ENCODE measurements at regions not wholly inside any gene's neighbourhood (a gene's known extent, or its start where the extent isn't known, plus 50 kb on each side); places are given as distances from the start of the nearest gene placed in this dataset.
"Not testable (repeated sequence)": the region's sequence is repeated elsewhere in the genome, so short reads cannot be mapped to it uniquely, and the experiment has no call there.

GRCh38 chr7:10436302-10436701 is 537.4 kb upstream of the PHF14 start:
- TF ChIP-seq, protein P1, sequence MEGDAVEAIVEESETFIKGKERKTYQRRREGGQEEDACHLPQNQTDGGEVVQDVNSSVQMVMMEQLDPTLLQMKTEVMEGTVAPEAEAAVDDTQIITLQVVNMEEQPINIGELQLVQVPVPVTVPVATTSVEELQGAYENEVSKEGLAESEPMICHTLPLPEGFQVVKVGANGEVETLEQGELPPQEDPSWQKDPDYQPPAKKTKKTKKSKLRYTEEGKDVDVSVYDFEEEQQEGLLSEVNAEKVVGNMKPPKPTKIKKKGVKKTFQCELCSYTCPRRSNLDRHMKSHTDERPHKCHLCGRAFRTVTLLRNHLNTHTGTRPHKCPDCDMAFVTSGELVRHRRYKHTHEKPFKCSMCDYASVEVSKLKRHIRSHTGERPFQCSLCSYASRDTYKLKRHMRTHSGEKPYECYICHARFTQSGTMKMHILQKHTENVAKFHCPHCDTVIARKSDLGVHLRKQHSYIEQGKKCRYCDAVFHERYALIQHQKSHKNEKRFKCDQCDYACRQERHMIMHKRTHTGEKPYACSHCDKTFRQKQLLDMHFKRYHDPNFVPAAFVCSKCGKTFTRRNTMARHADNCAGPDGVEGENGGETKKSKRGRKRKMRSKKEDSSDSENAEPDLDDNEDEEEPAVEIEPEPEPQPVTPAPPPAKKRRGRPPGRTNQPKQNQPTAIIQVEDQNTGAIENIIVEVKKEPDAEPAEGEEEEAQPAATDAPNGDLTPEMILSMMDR (IDR thresholded peaks at IDR 0.05): no peak
- intact Hi-C loops (cut with DNase I): no loop called here
- Histone ChIP-seq H3K9me3 (no peaks in the 10 kb centered on the region), H3K27ac (no peak overlapping the region), H3K4me3 (no peak overlapping the region), H3K36me3 (no peaks in the 10 kb centered on the region), H3K27me3 (no peaks in the 10 kb centered on the region), H3K4me1 (no peaks in the 10 kb centered on the region)
- DNase-seq (no peak), ATAC-seq (no peak)

GRCh38 chr7:10439027-10439426 is 534.6 kb upstream of the PHF14 start:
- H3K4me3 ChIP-seq: no peak overlapping the region
- no peaks in the 10 kb centered on the region for H3K27me3 ChIP-seq
- H3K36me3 ChIP-seq: no peaks in the 10 kb centered on the region
- peaks cover 0 to 11% of the 10 kb centered on the region in 2 donors for H3K9me3 ChIP-seq
- H3K4me1 ChIP-seq: no peaks in the 10 kb centered on the region
- TF ChIP-seq, protein P1 (IDR thresholded peaks at IDR 0.05): no peak
- intact Hi-C loops (cut with DNase I): no loop called here
- ATAC-seq (no peak), DNase-seq (no peak)
- no peak overlapping the region for H3K27ac ChIP-seq

DNA sequence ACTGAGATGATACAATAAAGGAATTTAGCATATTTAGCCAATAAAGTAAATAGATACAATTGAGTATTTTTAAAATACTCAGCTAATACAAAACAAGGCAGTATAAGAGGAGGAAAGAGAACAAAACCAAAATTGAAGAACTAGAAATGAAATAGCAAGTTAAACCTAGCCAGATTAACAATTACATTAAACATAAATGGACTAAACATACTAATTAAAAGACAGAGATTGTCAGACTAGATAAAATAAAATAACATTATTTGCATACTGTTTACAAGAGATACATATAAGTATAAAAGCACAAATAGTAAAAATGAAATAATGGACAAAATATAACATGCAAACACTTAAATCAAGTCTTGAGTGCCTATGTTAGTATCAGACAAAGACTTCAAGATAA is 517.7 kb upstream of the PHF14 start:
- Histone ChIP-seq H3K27me3 (no peaks in the 10 kb centered on the region), H3K4me3 (no peak overlapping the region), H3K27ac (no peak overlapping the region), H3K4me1 (no peaks in the 10 kb centered on the region), H3K9me3 (peaks cover 0 to 27% of the 10 kb centered on the region in 2 donors), H3K36me3 (no peaks in the 10 kb centered on the region)
- TF ChIP-seq, protein P1 (IDR thresholded peaks at IDR 0.05): no peak
- intact Hi-C loops (cut with DNase I): no loop called here
- no peak for ATAC-seq
- DNase-seq: no peak

- Histone ChIP-seq H3K4me1 (no peaks in the 10 kb centered on the region), H3K9me3 (peaks cover 0 to 19% of the 10 kb centered on the region in 2 donors), H3K27me3 (no peaks in the 10 kb centered on the region), H3K4me3 (no peak overlapping the region), H3K36me3 (no peaks in the 10 kb centered on the region), H3K27ac (no peak overlapping the region)
- ATAC-seq (no peak), DNase-seq (no peak)
- TF ChIP-seq, protein P1 (IDR thresholded peaks at IDR 0.05): no peak
- intact Hi-C loops (cut with DNase I): no loop called here
Observed at GRCh38 chr7:10460474-10460873, 513.2 kb upstream of the PHF14 start.

DNA sequence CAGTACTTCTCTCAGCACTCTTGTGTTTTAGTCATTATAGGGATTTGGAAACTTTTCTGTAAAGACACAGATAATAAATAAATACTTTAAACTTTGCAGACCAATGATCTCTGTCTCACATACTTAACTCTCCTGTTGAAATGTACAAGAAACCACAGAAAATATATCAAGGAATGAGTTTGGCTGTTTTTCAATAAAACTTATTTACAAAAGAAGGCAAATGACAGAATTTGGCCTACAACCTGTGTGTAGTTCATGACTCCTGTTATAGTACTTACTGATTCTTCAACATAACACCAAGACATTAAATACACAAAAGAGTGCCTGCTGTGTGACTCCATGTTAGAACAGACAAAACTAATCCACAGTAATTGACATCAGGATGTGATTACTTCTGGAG is 510.0 kb upstream of the PHF14 start:
- Histone ChIP-seq H3K4me3 (no peak overlapping the region), H3K4me1 (no peaks in the 10 kb centered on the region), H3K36me3 (no peaks in the 10 kb centered on the region), H3K27me3 (no peaks in the 10 kb centered on the region), H3K27ac (no peak overlapping the region), H3K9me3 (no peaks in the 10 kb centered on the region)
- DNase-seq: peak in 2 of 4 donors; percentile 68 to 71
- TF ChIP-seq, protein P1 (IDR thresholded peaks at IDR 0.05): no peak
- no peak for ATAC-seq
- intact Hi-C loops (cut with DNase I): no loop called here

- intact Hi-C loops (cut with DNase I); H3K27ac ChIP-seq; H3K36me3 ChIP-seq; H3K27me3 ChIP-seq; ATAC-seq; DNase-seq; H3K9me3 ChIP-seq; H3K4me3 ChIP-seq; H3K4me1 ChIP-seq: not testable (repeated sequence)
Observed at GRCh38 chr7:10465536-10465935, 508.1 kb upstream of the PHF14 start.

All from left lung (tissue), 4 donors.